H9 (cell line): ENCODE measurements at regions not wholly inside any gene's neighbourhood (a gene's known extent, or its start where the extent isn't known, plus 50 kb on each side); places are given as distances from the start of the nearest gene placed in this dataset.

Source experiments
- DNase-seq: peaks from one replicate; pipeline ENCODE4 v3.0.0-alpha.2; 2017
- H2AFZ ChIP-seq: one replicate; pipeline ENCODE4 v1.6.1; 2013; ENCODE audit warnings: mild to moderate bottlenecking, low read length, control low read depth, moderate library complexity
- H2AK5ac ChIP-seq: 2 replicates; pipeline ENCODE4 v1.6.1; 2013; ENCODE audit warnings: low read length, control low read depth, mixed read lengths; ENCODE audit not compliant: insufficient read length
- H2BK120ac ChIP-seq: one replicate; pipeline ENCODE4 v1.6.1; 2013; ENCODE audit warnings: low read depth, mild to moderate bottlenecking, low read length, control low read depth, inconsistent platforms; ENCODE audit not compliant: poor library complexity, severe bottlenecking
- H2BK12ac ChIP-seq: 2 replicates; pipeline ENCODE4 v1.6.1; 2013; ENCODE audit warnings: low read length, control low read depth, mixed read lengths, low read depth; ENCODE audit not compliant: insufficient read length
- H2BK15ac ChIP-seq: 2 replicates; pipeline ENCODE4 v1.6.1; 2013; ENCODE audit warnings: low read depth, low read length, control low read depth
- H2BK20ac ChIP-seq: one replicate; pipeline ENCODE4 v1.6.1; 2013; ENCODE audit warnings: low read depth, mild to moderate bottlenecking, low read length, control low read depth, inconsistent platforms; ENCODE audit not compliant: poor library complexity, severe bottlenecking
- H2BK5ac ChIP-seq: 2 replicates; pipeline ENCODE4 v1.6.1; 2013; ENCODE audit warnings: low read length, control low read depth, mixed read lengths; ENCODE audit not compliant: insufficient read length
- H3K14ac ChIP-seq: 2 replicates; pipeline ENCODE4 v1.6.1; 2013; ENCODE audit warnings: low read length, control low read depth; ENCODE audit not compliant: insufficient read depth
- H3K18ac ChIP-seq: 2 replicates; pipeline ENCODE4 v1.6.1; 2013; ENCODE audit warnings: low read depth, mild to moderate bottlenecking, mixed read lengths, low read length, control low read depth; ENCODE audit not compliant: insufficient read length
- H3K23ac ChIP-seq: 2 replicates; pipeline ENCODE4 v1.6.1; 2013; ENCODE audit warnings: low read length, control low read depth, mixed read lengths, low read depth; ENCODE audit not compliant: insufficient read length
- H3K23me2 ChIP-seq: 2 replicates; pipeline ENCODE4 v1.6.1; 2013; ENCODE audit warnings: low read depth, mild to moderate bottlenecking, mixed read lengths, low read length, control low read depth; ENCODE audit not compliant: insufficient read length, poor library complexity, severe bottlenecking
- H3K27ac ChIP-seq: 2 replicates; pipeline ENCODE4 v1.5.1; 2013; ENCODE audit warnings: low read length, control low read depth, mixed read lengths, low read depth; ENCODE audit not compliant: insufficient read length
- H3K27me3 ChIP-seq: 2 replicates; pipeline ENCODE4 v1.6.1; 2013; ENCODE audit warnings: low read length, control low read depth, inconsistent platforms; ENCODE audit not compliant: insufficient read depth
- H3K4ac ChIP-seq: 2 replicates; pipeline ENCODE4 v1.6.1; 2013; ENCODE audit warnings: low read depth, mild to moderate bottlenecking, control low read depth, inconsistent platforms, low read length, moderate library complexity
- H3K4me1 ChIP-seq: 2 replicates; pipeline ENCODE4 v1.6.1; 2013; ENCODE audit warnings: low read length, control low read depth, inconsistent platforms; ENCODE audit not compliant: insufficient read depth
- H3K4me2 ChIP-seq: 2 replicates; pipeline ENCODE4 v1.6.1; 2013; ENCODE audit warnings: low read length, control low read depth, mixed read lengths; ENCODE audit not compliant: insufficient read length, insufficient read depth
- H3K56ac ChIP-seq: 2 replicates; pipeline ENCODE4 v1.6.1; 2013; ENCODE audit warnings: low read depth, mild to moderate bottlenecking, mixed read lengths, low read length, control low read depth; ENCODE audit not compliant: insufficient read length
- H3K79me1 ChIP-seq: 2 replicates; pipeline ENCODE4 v1.6.1; 2013; ENCODE audit warnings: low read depth, mild to moderate bottlenecking, moderate library complexity, low read length, control low read depth, inconsistent platforms; ENCODE audit not compliant: insufficient read depth, poor library complexity, severe bottlenecking
- H3K79me2 ChIP-seq: 2 replicates; pipeline ENCODE4 v1.6.1; 2013; ENCODE audit warnings: low read length, control low read depth, inconsistent platforms; ENCODE audit not compliant: insufficient read depth
- H3K9ac ChIP-seq: 2 replicates; pipeline ENCODE4 v1.6.1; 2013; ENCODE audit warnings: low read length, control low read depth, mixed read lengths; ENCODE audit not compliant: insufficient read length; ENCODE audit errors: extremely low read depth
- H3K9me3 ChIP-seq: one replicate; pipeline ENCODE4 v1.6.1; 2013; ENCODE audit warnings: low read depth, low read length, inconsistent platforms; ENCODE audit not compliant: control insufficient read depth
- H3T11ph ChIP-seq: one replicate; pipeline ENCODE4 v1.6.1; 2013; ENCODE audit warnings: mild to moderate bottlenecking, low read length, control low read depth, inconsistent platforms
- H4K20me1 ChIP-seq: one replicate; pipeline ENCODE4 v1.6.1; 2013; ENCODE audit not compliant: control insufficient read depth, insufficient read length, insufficient read depth
- H4K5ac ChIP-seq: 2 replicates; pipeline ENCODE4 v1.6.1; 2013; ENCODE audit warnings: low read depth, mild to moderate bottlenecking, mixed read lengths, low read length, control low read depth; ENCODE audit not compliant: insufficient read length
- H4K8ac ChIP-seq: replicated peaks from 2 replicates; pipeline ENCODE4 v1.6.1; 2013; ENCODE audit warnings: low read length, control low read depth, mixed read lengths, low read depth; ENCODE audit not compliant: insufficient read length
- H4K91ac ChIP-seq: 2 replicates; pipeline ENCODE4 v1.6.1; 2013; ENCODE audit warnings: low read depth, mild to moderate bottlenecking, moderate library complexity, mixed read lengths, low read length, control low read depth; ENCODE audit not compliant: insufficient read length
- H3K27ac Mint-ChIP-seq, 3 experiments: 2 replicates in 2 of 3; 3 replicates in 1 of 3; pipeline ENCODE4 v1.8.0; 2020 to 2021; ENCODE audit warnings: mixed read lengths in 3 of 3, mild to moderate bottlenecking in 1 of 3, moderate library complexity in 1 of 3
- H3K27me3 Mint-ChIP-seq: 2 replicates; pipeline ENCODE4 v1.8.0; 2021; ENCODE audit warnings: low read depth, mild to moderate bottlenecking, moderate library complexity, mixed read lengths
- H3K36me3 Mint-ChIP-seq, 3 experiments: 2 replicates in 2 of 3; 3 replicates in 1 of 3; pipeline ENCODE4 v1.8.0; 2020 to 2021; ENCODE audit warnings: low read depth in 3 of 3, mixed read lengths in 3 of 3; ENCODE audit not compliant: insufficient read depth in 1 of 3
- H3K4me1 Mint-ChIP-seq, 2 experiments: 2 replicates each; pipeline ENCODE4 v1.8.0; 2020; ENCODE audit warnings: mixed read lengths in 2 of 2
- H3K4me3 Mint-ChIP-seq, 2 experiments: 2 replicates in 1 of 2; 3 replicates in 1 of 2; pipeline ENCODE4 v1.8.0; 2020 to 2021; ENCODE audit warnings: mild to moderate bottlenecking in 2 of 2, mixed read lengths in 2 of 2, moderate library complexity in 1 of 2
- H3K9me3 Mint-ChIP-seq, 2 experiments: 2 replicates in 1 of 2; 3 replicates in 1 of 2; pipeline ENCODE4 v1.8.0; 2020; ENCODE audit warnings: mild to moderate bottlenecking in 2 of 2, mixed read lengths in 2 of 2, moderate library complexity in 1 of 2
- CTCF ChIP-seq: fragments of 200-600 bp; sonication (generic); conservative IDR thresholded peaks from 3 replicates; pipeline ENCODE4 v1.8.0; 2021; ENCODE audit warnings: antibody characterized with exemption, mild to moderate bottlenecking
- WGBS: extraction: QIAGEN DNeasy Blood & Tissue Kit; methylation state at CpG from one replicate; pipeline ENCODE4 v1.1.7; 2013; ENCODE audit warnings: missing lambda C conversion rate, low lambda C conversion rate, mixed read lengths; ENCODE audit not compliant: insufficient read length; ENCODE audit errors: extremely low coverage; 5-methylcytosine and 5-hydroxymethylcytosine counted together

GRCh38 chr1:143748906-143749305 lies 222.9 kb downstream of the FAM72C start:
- no peak overlapping the region for H3K27ac ChIP-seq
- no peak overlapping the region for H3K56ac ChIP-seq
- H4K8ac ChIP-seq: no peak overlapping the region
- no peak overlapping the region for H2BK120ac ChIP-seq
- no peak overlapping the region for H3T11ph ChIP-seq
- H2BK12ac ChIP-seq: no peak overlapping the region
- H3K23me2 ChIP-seq: no peaks in the 10 kb centered on the region
- Mint-ChIP-seq H3K9me3 (peaks cover 67 to 69% of the 10 kb centered on the region in 2 experiments), H3K27ac (no peak overlapping the region), H3K36me3 (peaks cover 0 to 7% (median 6%) of the 10 kb centered on the region in 3 experiments; a peak in 6 of 7 replicates), H3K27me3 (no peaks in the 10 kb centered on the region), H3K4me3 (no peak overlapping the region), H3K4me1 (no peaks in the 10 kb centered on the region)
- no CpG with 5 or more reads among the region's 3 CpGs for WGBS
- no peak overlapping the region for H3K4me2 ChIP-seq
- no peak overlapping the region for H2AFZ ChIP-seq
- no peak overlapping the region for H3K23ac ChIP-seq
- H4K20me1 ChIP-seq: no peaks in the 10 kb centered on the region
- no peak overlapping the region for H4K5ac ChIP-seq
- no peak overlapping the region for H2BK20ac ChIP-seq
- no peaks in the 10 kb centered on the region for H3K79me2 ChIP-seq
- H3K9me3 ChIP-seq: peaks cover 14% of the 10 kb centered on the region
- DNase-seq: no peak
- H3K9ac ChIP-seq: no peak overlapping the region
- H4K91ac ChIP-seq: no peak overlapping the region
- no peak overlapping the region for H3K14ac ChIP-seq
- no peaks in the 10 kb centered on the region for H3K27me3 ChIP-seq
- no peaks in the 10 kb centered on the region for H3K79me1 ChIP-seq
- H3K4me1 ChIP-seq: no peaks in the 10 kb centered on the region
- no peak overlapping the region for H2AK5ac ChIP-seq
- H3K18ac ChIP-seq: no peak overlapping the region
- no peak overlapping the region for H2BK15ac ChIP-seq
- TF ChIP-seq CTCF: no peak
- H3K4ac ChIP-seq: no peak overlapping the region
- no peak overlapping the region for H2BK5ac ChIP-seq
